ENCODE measurements at regions not wholly inside any gene's neighbourhood (a gene's known extent, or its start where the extent isn't known, plus 50 kb on each side); places are given as distances from the start of the nearest gene placed in this dataset.

GRCh38 chr3:181279239-181279565, 289.7 kb upstream of the DNAJC19 start:
- H3K4me3 ChIP-seq (ENCODE audit: low read depth, low read length, poor library complexity, severe bottlenecking) = no peak overlapping the region
- H3K36me3 ChIP-seq (ENCODE audit: insufficient read depth, low read length, poor library complexity, severe bottlenecking) = no peaks in the 10 kb centered on the region
- TF ChIP-seq EZH2 (IDR thresholded peaks at IDR 0.05; ENCODE audit: borderline replicate concordance, low read depth, low read length, poor library complexity, severe bottlenecking) = no peak
- no peak for TF ChIP-seq CTCF (conservative IDR thresholded peaks at IDR 0.05; ENCODE audit: low read depth, low read length)
- peak; percentile 3 for DNase-seq (ENCODE audit: low spot score)
- intact Hi-C loops (cut with micrococcal nuclease; ENCODE audit: unreplicated experiment) = loop anchor here (1.0 kb wide), 1 partner anchor 71 kb away; no protein-coding TSS in a partner anchor
- H3K4me1 ChIP-seq (ENCODE audit: insufficient read depth, low read length, poor library complexity, severe bottlenecking) = no peaks in the 10 kb centered on the region
- BruUV-seq (replicated peaks) = no TSS peak
- no peak overlapping the region for H3K27ac ChIP-seq (ENCODE audit: low read depth, low read length, poor library complexity, severe bottlenecking)
- POLR2A ChIA-PET (ENCODE audit: low non-redundant PET) = no interaction called here
- H3K9me3 ChIP-seq (ENCODE audit: low read depth, low read length, poor library complexity, severe bottlenecking) = no peaks in the 10 kb centered on the region
- CTCF ChIA-PET = interaction anchor here (0.5 to 1.4 kb wide), 3 partner anchors 421 to 1521 kb away, joined by 3 to 5 read pairs (median 5); no protein-coding TSS in a partner anchor
- H3K27me3 ChIP-seq (replicated peaks; ENCODE audit: insufficient read depth, low read depth, low read length, poor library complexity) = peaks cover 44% of the 10 kb centered on the region

GRCh38 chr3:181278468-181279238, 289.1 kb upstream of the DNAJC19 start:
- DNase-seq (ENCODE audit: low spot score) = peak; percentile 13

GRCh38 chr3:181276358-181276896, 286.9 kb upstream of the DNAJC19 start:
- no peak overlapping the region for H3K27ac ChIP-seq (ENCODE audit: low read depth, low read length, poor library complexity, severe bottlenecking)
- BruUV-seq (replicated peaks) = no TSS peak
- POLR2A ChIA-PET (ENCODE audit: low non-redundant PET) = no interaction called here
- TF ChIP-seq EZH2 (IDR thresholded peaks at IDR 0.05; ENCODE audit: borderline replicate concordance, low read depth, low read length, poor library complexity, severe bottlenecking) (no peak), CTCF (conservative IDR thresholded peaks at IDR 0.05; ENCODE audit: low read depth, low read length) (no peak)
- CTCF ChIA-PET = no interaction called here
- DNase-seq (ENCODE audit: low spot score) = no peak
- no peaks in the 10 kb centered on the region for H3K9me3 ChIP-seq (ENCODE audit: low read depth, low read length, poor library complexity, severe bottlenecking)
- intact Hi-C loops (cut with micrococcal nuclease; ENCODE audit: unreplicated experiment) = no loop called here
- no peak overlapping the region for H3K4me3 ChIP-seq (ENCODE audit: low read depth, low read length, poor library complexity, severe bottlenecking)
- H3K4me1 ChIP-seq (ENCODE audit: insufficient read depth, low read length, poor library complexity, severe bottlenecking) = no peaks in the 10 kb centered on the region
- no peaks in the 10 kb centered on the region for H3K36me3 ChIP-seq (ENCODE audit: insufficient read depth, low read length, poor library complexity, severe bottlenecking)
- H3K27me3 ChIP-seq (replicated peaks; ENCODE audit: insufficient read depth, low read depth, low read length, poor library complexity) = peaks cover 44% of the 10 kb centered on the region

More at GRCh38 chr3:181278468-181279238, 289.1 kb upstream of the DNAJC19 start:
- ChIA-PET CTCF (interaction anchor here (0.5 to 1.4 kb wide), 4 partner anchors 324 to 1521 kb away, joined by 3 to 5 read pairs (median 4); no protein-coding TSS in a partner anchor), POLR2A (ENCODE audit: low non-redundant PET) (no interaction called here)
- peaks cover 44% of the 10 kb centered on the region for H3K27me3 ChIP-seq (replicated peaks; ENCODE audit: insufficient read depth, low read depth, low read length, poor library complexity)
- H3K4me1 ChIP-seq (ENCODE audit: insufficient read depth, low read length, poor library complexity, severe bottlenecking) = no peaks in the 10 kb centered on the region
- BruUV-seq (replicated peaks) = no TSS peak
- H3K4me3 ChIP-seq (ENCODE audit: low read depth, low read length, poor library complexity, severe bottlenecking) = no peak overlapping the region
- H3K36me3 ChIP-seq (ENCODE audit: insufficient read depth, low read length, poor library complexity, severe bottlenecking) = no peaks in the 10 kb centered on the region
- H3K27ac ChIP-seq (ENCODE audit: low read depth, low read length, poor library complexity, severe bottlenecking) = no peak overlapping the region
- no peaks in the 10 kb centered on the region for H3K9me3 ChIP-seq (ENCODE audit: low read depth, low read length, poor library complexity, severe bottlenecking)
- TF ChIP-seq EZH2 (IDR thresholded peaks at IDR 0.05; ENCODE audit: borderline replicate concordance, low read depth, low read length, poor library complexity, severe bottlenecking) (no peak), CTCF (conservative IDR thresholded peaks at IDR 0.05; ENCODE audit: low read depth, low read length) (peak; percentile 55)
- intact Hi-C loops (cut with micrococcal nuclease; ENCODE audit: unreplicated experiment) = loop anchor here (1.0 kb wide), 1 partner anchor 70 kb away; no protein-coding TSS in a partner anchor

Measured in A673 (cell line).